ENCODE measurements at regions not wholly inside any gene's neighbourhood (a gene's known extent, or its start where the extent isn't known, plus 50 kb on each side); places are given as distances from the start of the nearest gene placed in this dataset.

GRCh38 chr3:187845826-187846225 lies 100.6 kb upstream of the BCL6 start:
- TF ChIP-seq ZFX (IDR thresholded peaks at IDR 0.05) = no peak
- TF ChIP-seq, protein P1, sequence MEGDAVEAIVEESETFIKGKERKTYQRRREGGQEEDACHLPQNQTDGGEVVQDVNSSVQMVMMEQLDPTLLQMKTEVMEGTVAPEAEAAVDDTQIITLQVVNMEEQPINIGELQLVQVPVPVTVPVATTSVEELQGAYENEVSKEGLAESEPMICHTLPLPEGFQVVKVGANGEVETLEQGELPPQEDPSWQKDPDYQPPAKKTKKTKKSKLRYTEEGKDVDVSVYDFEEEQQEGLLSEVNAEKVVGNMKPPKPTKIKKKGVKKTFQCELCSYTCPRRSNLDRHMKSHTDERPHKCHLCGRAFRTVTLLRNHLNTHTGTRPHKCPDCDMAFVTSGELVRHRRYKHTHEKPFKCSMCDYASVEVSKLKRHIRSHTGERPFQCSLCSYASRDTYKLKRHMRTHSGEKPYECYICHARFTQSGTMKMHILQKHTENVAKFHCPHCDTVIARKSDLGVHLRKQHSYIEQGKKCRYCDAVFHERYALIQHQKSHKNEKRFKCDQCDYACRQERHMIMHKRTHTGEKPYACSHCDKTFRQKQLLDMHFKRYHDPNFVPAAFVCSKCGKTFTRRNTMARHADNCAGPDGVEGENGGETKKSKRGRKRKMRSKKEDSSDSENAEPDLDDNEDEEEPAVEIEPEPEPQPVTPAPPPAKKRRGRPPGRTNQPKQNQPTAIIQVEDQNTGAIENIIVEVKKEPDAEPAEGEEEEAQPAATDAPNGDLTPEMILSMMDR (conservative IDR thresholded peaks at IDR 0.05) = no peak
- no peak overlapping the region for H3K27ac ChIP-seq

DNA sequence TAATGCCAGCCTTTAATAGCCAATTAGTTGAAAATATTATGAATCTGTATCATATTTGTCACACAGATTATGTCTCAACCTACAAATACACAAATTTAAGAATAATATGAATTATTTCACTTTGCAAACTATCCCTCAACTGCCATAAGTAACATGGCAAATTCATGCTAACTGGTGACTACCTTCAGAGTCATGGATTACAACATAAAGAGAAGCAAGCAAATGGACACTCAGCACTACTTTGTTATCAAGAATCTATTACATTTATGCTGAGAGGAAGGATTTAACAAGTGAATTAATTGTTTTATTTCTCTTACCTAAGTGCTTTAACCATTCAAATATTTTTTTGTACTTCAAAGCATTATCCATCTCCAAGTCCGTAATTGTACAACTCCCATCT lies 103.1 kb upstream of the BCL6 start:
- TF ChIP-seq, protein P1 (conservative IDR thresholded peaks at IDR 0.05) = no peak
- TF ChIP-seq ZFX (IDR thresholded peaks at IDR 0.05) = no peak
- H3K27ac ChIP-seq = no peak overlapping the region

DNA sequence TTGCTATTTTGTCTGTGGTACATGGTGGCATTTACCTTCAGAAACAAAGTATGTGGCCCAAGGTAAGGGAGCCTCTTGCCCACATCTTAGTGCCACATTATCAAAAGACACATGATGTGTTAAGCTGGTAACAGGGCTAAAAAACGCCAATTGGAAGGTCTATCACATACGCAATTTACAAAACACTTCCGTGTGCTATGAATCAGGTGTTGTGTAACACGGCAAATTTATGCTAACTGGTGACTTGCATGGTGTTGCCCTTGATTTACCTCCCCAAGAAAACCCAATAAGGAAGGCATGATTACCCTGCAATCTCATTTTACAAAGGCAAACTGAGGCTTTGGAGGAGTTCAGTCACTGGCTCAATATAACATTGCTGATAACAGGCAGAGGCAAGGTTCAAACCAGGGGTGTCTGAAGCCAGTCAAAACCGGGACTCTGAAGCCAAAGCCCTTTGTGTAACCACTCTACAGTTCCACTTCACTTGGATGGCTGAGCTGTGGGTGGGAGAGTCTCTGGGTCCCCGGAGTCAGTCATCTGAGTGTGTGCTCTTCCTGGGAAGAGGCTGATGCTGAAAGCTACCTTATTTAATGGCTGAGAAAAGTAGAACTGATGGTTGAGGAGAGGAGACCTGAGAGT lies 103.9 kb upstream of the BCL6 start:
- TF ChIP-seq ZFX (IDR thresholded peaks at IDR 0.05) = no peak
- TF ChIP-seq, protein P1 (conservative IDR thresholded peaks at IDR 0.05) = no peak
- H3K27ac ChIP-seq = no peak overlapping the region

- H3K27ac ChIP-seq = no peak overlapping the region
- TF ChIP-seq, protein P1 (conservative IDR thresholded peaks at IDR 0.05) = no peak
- TF ChIP-seq ZFX (IDR thresholded peaks at IDR 0.05) = no peak
Measured at GRCh38 chr3:187850258-187850921, 105.1 kb upstream of the BCL6 start.

DNA sequence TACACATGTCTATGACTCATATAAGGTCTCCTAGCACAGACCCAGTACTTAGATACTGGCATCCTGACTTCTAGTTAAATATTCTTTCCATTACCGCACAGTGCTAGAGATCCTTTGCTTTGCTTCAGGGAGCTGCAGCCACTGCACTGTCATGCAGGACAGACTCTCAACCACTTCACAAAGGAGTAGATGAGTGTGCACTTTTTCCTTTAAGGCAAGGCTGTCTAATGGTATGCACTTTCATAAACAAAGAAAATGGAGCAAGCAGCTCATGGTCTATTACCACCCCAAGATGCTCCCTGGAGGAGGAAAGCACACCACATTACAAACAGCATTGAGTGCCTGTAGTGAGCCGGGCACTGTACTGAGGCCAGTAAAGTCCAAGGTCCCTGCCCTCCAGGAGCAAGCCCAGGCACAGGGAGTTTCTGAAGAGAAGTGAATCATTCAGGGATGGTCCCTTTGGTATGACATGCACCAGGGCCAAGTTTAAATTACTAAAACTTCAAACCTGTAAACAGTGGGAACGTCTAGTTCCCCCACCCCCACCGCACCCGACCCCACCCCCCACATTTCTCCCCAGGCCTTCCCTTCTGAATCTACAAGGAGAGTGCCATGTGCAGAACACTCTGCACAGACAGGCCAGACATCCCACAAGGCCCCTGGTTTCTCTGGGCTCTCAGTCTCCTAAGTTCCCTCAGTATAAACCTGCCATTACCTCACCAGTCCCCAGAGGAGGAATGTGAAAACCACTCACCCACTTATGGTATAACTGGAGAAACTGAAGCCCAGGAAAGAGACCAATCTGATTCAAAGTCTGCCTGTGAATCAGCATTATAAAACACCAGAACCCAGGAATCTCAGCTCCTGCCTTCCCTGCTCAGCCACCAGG lies 107.8 kb upstream of the BCL6 start:
- H3K27ac ChIP-seq = no peak overlapping the region
- TF ChIP-seq, protein P1 (conservative IDR thresholded peaks at IDR 0.05) = no peak
- no peak for TF ChIP-seq ZFX (IDR thresholded peaks at IDR 0.05)

DNA sequence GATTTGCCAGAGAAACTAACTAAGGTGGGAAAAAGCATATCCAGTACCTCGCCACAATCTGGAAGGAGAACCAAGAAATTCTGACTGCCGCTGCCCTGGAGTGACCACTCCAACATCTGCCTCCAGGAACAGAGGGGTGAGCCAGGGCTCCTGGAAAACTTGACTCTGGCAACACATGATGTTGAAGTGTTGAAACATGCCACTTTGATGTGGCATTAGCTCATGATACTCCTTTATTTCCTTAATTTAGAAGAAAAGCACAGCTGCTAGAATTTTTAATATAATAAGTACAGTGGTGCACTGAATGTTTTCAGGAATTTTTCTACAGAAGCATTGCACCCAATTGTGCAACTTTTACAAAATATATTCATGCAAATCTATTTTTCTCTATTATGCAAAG lies 109.9 kb upstream of the BCL6 start:
- no peak overlapping the region for H3K27ac ChIP-seq
- no peak for TF ChIP-seq ZFX (IDR thresholded peaks at IDR 0.05)
- TF ChIP-seq, protein P1 (conservative IDR thresholded peaks at IDR 0.05) = no peak

GRCh38 chr3:187856555-187856954 lies 111.3 kb upstream of the BCL6 start:
- TF ChIP-seq, protein P1 (conservative IDR thresholded peaks at IDR 0.05) = no peak
- no peak for TF ChIP-seq ZFX (IDR thresholded peaks at IDR 0.05)
- H3K27ac ChIP-seq = no peak overlapping the region
